ENCODE measurements at regions not wholly inside any gene's neighbourhood (a gene's known extent, or its start where the extent isn't known, plus 50 kb on each side); places are given as distances from the start of the nearest gene placed in this dataset.

GRCh38 chr3:26070854-26071253 is 281.0 kb downstream of the OXSM start:
- TF ChIP-seq CTCF (IDR thresholded peaks at IDR 0.05) (no peak), POLR2A (IDR thresholded peaks at IDR 0.05) (no peak), POLR2AphosphoS5 (IDR thresholded peaks at IDR 0.05; ENCODE audit: insufficient read depth in 1 of 2, low read depth in 1 of 2) (no peak)
- no peak for DNase-seq (ENCODE audit: extremely low spot score in 2 of 2)
- intact Hi-C loops (cut with DNase I): no loop called here
- H3K27ac ChIP-seq: no peak overlapping the region
- H3K4me1 ChIP-seq: no peaks in the 10 kb centered on the region
- no peaks in the 10 kb centered on the region for H3K36me3 ChIP-seq
- H3K9me3 ChIP-seq: no peaks in the 10 kb centered on the region
- H3K27me3 ChIP-seq: no peaks in the 10 kb centered on the region
- no peak overlapping the region for H3K4me3 ChIP-seq

GRCh38 chr3:26074080-26074479 is 284.2 kb downstream of the OXSM start:
- no peaks in the 10 kb centered on the region for H3K9me3 ChIP-seq

GRCh38 chr3:26078539-26078938 is 288.6 kb downstream of the OXSM start:
- Histone ChIP-seq H3K36me3 (no peaks in the 10 kb centered on the region), H3K27ac (no peak overlapping the region), H3K27me3 (no peaks in the 10 kb centered on the region), H3K9me3 (no peaks in the 10 kb centered on the region), H3K4me3 (no peak overlapping the region), H3K4me1 (no peaks in the 10 kb centered on the region)
- no peak for DNase-seq (ENCODE audit: extremely low spot score in 2 of 2)
- no peak for TF ChIP-seq POLR2AphosphoS5 (IDR thresholded peaks at IDR 0.05; ENCODE audit: insufficient read depth in 1 of 2, low read depth in 1 of 2)
- intact Hi-C loops (cut with DNase I): no loop called here

More at GRCh38 chr3:26074080-26074479, 284.2 kb downstream of the OXSM start:
- no peaks in the 10 kb centered on the region for H3K4me1 ChIP-seq
- no peak for DNase-seq (ENCODE audit: extremely low spot score in 2 of 2)
- no peaks in the 10 kb centered on the region for H3K36me3 ChIP-seq
- intact Hi-C loops (cut with DNase I): no loop called here
- H3K27ac ChIP-seq: no peak overlapping the region
- H3K27me3 ChIP-seq: no peaks in the 10 kb centered on the region
- no peak overlapping the region for H3K4me3 ChIP-seq
- no peak for TF ChIP-seq POLR2AphosphoS5 (IDR thresholded peaks at IDR 0.05; ENCODE audit: insufficient read depth in 1 of 2, low read depth in 1 of 2)
- no peak for TF ChIP-seq CTCF (IDR thresholded peaks at IDR 0.05)
- no peak for TF ChIP-seq POLR2A (IDR thresholded peaks at IDR 0.05)

GRCh38 chr3:26081166-26081565 is 291.3 kb downstream of the OXSM start:
- DNase-seq (ENCODE audit: extremely low spot score in 2 of 2): no peak
- Histone ChIP-seq H3K4me1 (no peaks in the 10 kb centered on the region), H3K27ac (no peak overlapping the region), H3K9me3 (no peaks in the 10 kb centered on the region), H3K27me3 (no peaks in the 10 kb centered on the region), H3K4me3 (no peak overlapping the region), H3K36me3 (no peaks in the 10 kb centered on the region)
- TF ChIP-seq CTCF (IDR thresholded peaks at IDR 0.05): no peak
- TF ChIP-seq POLR2AphosphoS5 (IDR thresholded peaks at IDR 0.05; ENCODE audit: insufficient read depth in 1 of 2, low read depth in 1 of 2): no peak
- no peak for TF ChIP-seq POLR2A (IDR thresholded peaks at IDR 0.05)
- intact Hi-C loops (cut with DNase I): no loop called here

GRCh38 chr3:26081806-26082205 is 291.9 kb downstream of the OXSM start:
- DNase-seq (ENCODE audit: extremely low spot score in 2 of 2): no peak
- no peaks in the 10 kb centered on the region for H3K27me3 ChIP-seq
- no peaks in the 10 kb centered on the region for H3K9me3 ChIP-seq
- no peaks in the 10 kb centered on the region for H3K4me1 ChIP-seq
- H3K4me3 ChIP-seq: no peak overlapping the region
- TF ChIP-seq POLR2AphosphoS5 (IDR thresholded peaks at IDR 0.05; ENCODE audit: insufficient read depth in 1 of 2, low read depth in 1 of 2): no peak
- no peak for TF ChIP-seq POLR2A (IDR thresholded peaks at IDR 0.05)
- TF ChIP-seq CTCF (IDR thresholded peaks at IDR 0.05): no peak
- intact Hi-C loops (cut with DNase I): no loop called here
- no peaks in the 10 kb centered on the region for H3K36me3 ChIP-seq
- H3K27ac ChIP-seq: no peak overlapping the region

- Histone ChIP-seq H3K4me1 (no peaks in the 10 kb centered on the region), H3K36me3 (no peaks in the 10 kb centered on the region), H3K27ac (no peak overlapping the region), H3K9me3 (no peaks in the 10 kb centered on the region), H3K4me3 (no peak overlapping the region), H3K27me3 (no peaks in the 10 kb centered on the region)
- DNase-seq (ENCODE audit: extremely low spot score in 2 of 2): no peak
- TF ChIP-seq CTCF (IDR thresholded peaks at IDR 0.05) (no peak), POLR2AphosphoS5 (IDR thresholded peaks at IDR 0.05; ENCODE audit: insufficient read depth in 1 of 2, low read depth in 1 of 2) (no peak), POLR2A (IDR thresholded peaks at IDR 0.05) (no peak)
- intact Hi-C loops (cut with DNase I): no loop called here
Observed at GRCh38 chr3:26082911-26083310, 293.0 kb downstream of the OXSM start.

Data from vagina (tissue), 2 donors.